ENCODE measurements at regions not wholly inside any gene's neighbourhood (a gene's known extent, or its start where the extent isn't known, plus 50 kb on each side); places are given as distances from the start of the nearest gene placed in this dataset.

- no peaks in the 10 kb centered on the region for H3K36me3 ChIP-seq (ENCODE audit: control insufficient read depth in 4 of 4, insufficient read depth in 4 of 4, low read length in 3 of 4)
- CTCF ChIA-PET, result no interaction called here
Measured at GRCh38 chr16:86211800-86212199, 298.5 kb upstream of the FOXF1 start.

DNA sequence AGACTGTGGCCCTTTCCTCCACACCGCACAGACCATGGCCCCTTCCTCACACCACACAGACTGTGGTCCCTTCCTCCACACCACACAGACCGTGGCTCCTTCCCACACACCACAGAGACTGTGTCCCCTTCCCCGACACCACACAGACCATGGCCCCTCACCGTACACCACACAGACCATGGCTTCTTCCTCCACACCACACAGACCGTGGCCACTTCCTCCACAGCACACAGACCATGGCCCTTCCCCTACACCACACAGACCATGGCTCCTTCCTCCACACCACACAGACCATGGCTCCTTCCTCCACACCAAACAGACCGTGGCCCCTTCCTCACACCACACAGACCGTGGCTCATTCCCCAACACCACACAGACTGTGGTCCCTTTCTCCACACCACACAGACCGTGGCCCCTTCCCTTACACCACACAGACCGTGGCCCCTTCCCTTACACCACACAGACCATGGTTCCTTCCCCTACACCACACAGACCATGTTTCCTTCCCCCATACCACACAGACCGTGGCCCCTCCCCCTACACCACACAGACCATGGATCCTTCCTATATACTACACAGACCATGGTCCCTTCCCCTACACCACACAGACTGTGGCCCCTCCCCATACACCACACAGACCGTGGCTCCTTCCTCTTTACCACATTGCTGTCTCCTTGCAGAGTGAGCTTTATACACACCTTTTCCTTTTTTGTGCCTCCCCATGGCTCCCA, 297.5 kb upstream of the FOXF1 start:
- peaks cover 0 to 9% (median 5%) of the 10 kb centered on the region in 4 experiments for H3K4me1 ChIP-seq (ENCODE audit: control extremely low read depth in 1 of 4, control insufficient read depth in 4 of 4, insufficient read depth in 4 of 4, low read length in 3 of 4)
- H3K27ac ChIP-seq (ENCODE audit: insufficient read depth in 1 of 2, low read depth in 1 of 2, low read length in 2 of 2, poor library complexity in 1 of 2, severe bottlenecking in 2 of 2), result no peak overlapping the region
- ChIA-PET CTCF (no interaction called here), POLR2A (no interaction called here)
- DNase-seq, result peak; percentile 17 to 66 (median 54)
- WGBS (ENCODE audit: insufficient coverage), result 21% methylated on average over 10 of the region's 11 CpGs
- H3K4me3 ChIP-seq (ENCODE audit: control insufficient read depth in 1 of 7, extremely low read depth in 1 of 7, insufficient read depth in 4 of 7, low read depth in 2 of 7, low read length in 6 of 7), result peak overlapping the region in 1 of 7 experiments; percentile 14
- no peaks in the 10 kb centered on the region for H3K36me3 ChIP-seq (ENCODE audit: control insufficient read depth in 4 of 4, insufficient read depth in 4 of 4, low read length in 3 of 4)
- peaks cover 0 to 11% (median 7%) of the 10 kb centered on the region in 5 experiments for H3K9me3 ChIP-seq (ENCODE audit: control extremely low read depth in 1 of 5, control insufficient read depth in 4 of 5, insufficient read depth in 2 of 5, low read depth in 1 of 5, low read length in 4 of 5)
- H3K27me3 ChIP-seq (replicated peaks in 2 of 5; ENCODE audit: control insufficient read depth in 4 of 5, insufficient read depth in 5 of 5, low read length in 4 of 5), result peaks cover 0 to 25% (median 0%) of the 10 kb centered on the region in 5 experiments

More at GRCh38 chr16:86211800-86212199, 298.5 kb upstream of the FOXF1 start:
- Histone ChIP-seq H3K4me3 (ENCODE audit: control insufficient read depth in 1 of 7, extremely low read depth in 1 of 7, insufficient read depth in 4 of 7, low read depth in 2 of 7, low read length in 6 of 7) (no peak overlapping the region), H3K27ac (ENCODE audit: insufficient read depth in 1 of 2, low read depth in 1 of 2, low read length in 2 of 2, poor library complexity in 1 of 2, severe bottlenecking in 2 of 2) (no peak overlapping the region), H3K27me3 (replicated peaks in 2 of 5; ENCODE audit: control insufficient read depth in 4 of 5, insufficient read depth in 5 of 5, low read length in 4 of 5) (peaks cover 0 to 29% (median 2%) of the 10 kb centered on the region in 5 experiments), H3K9me3 (ENCODE audit: control extremely low read depth in 1 of 5, control insufficient read depth in 4 of 5, insufficient read depth in 2 of 5, low read depth in 1 of 5, low read length in 4 of 5) (peaks cover 0 to 11% (median 7%) of the 10 kb centered on the region in 5 experiments), H3K4me1 (ENCODE audit: control extremely low read depth in 1 of 4, control insufficient read depth in 4 of 4, insufficient read depth in 4 of 4, low read length in 3 of 4) (peaks cover 0 to 9% (median 5%) of the 10 kb centered on the region in 4 experiments)
- DNase-seq, result no peak
- 55% methylated on average over 4 of the region's 6 CpGs for WGBS (ENCODE audit: insufficient coverage)
- POLR2A ChIA-PET, result no interaction called here

DNA sequence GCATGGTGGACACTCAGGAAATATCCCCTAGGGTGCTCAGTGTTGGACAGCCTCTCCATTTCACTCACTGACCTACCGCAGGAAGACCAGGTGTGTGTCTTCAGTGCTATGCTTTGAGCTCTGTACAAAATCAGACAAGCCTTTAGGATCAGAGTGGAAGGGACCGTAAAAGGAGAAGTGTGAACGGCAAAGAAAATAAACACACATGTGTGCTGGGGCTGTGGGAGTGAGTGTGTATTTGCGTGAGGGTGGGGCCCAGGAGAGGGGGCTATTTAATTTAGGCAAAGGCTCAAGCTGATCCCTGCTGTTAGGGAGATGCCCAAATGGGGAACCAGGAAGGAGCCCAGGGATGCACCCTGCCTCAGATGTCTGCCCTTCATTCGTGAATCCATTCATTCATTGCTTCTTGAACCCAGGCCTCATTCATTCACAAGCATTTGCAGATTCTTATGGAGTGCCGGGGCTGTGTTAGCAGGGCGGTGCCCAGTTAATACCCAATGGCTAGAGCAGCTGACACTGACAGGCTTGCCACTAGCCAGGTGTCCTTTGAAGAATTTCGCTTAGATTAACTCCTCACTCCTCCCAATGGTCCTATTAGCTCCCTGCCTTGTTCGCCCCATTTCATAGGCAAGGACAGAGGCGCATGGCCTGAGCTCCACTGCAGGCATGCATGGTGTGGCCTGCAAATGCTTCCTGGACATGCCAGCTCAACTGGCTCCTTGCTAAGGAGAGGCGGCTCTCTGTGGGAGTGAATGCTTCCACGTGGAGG, 296.7 kb upstream of the FOXF1 start:
- H3K27ac ChIP-seq (ENCODE audit: insufficient read depth in 1 of 2, low read depth in 1 of 2, low read length in 2 of 2, poor library complexity in 1 of 2, severe bottlenecking in 2 of 2), result no peak overlapping the region
- 59% methylated on average over 10 of the region's 12 CpGs for WGBS (ENCODE audit: insufficient coverage)
- peaks cover 0 to 11% (median 7%) of the 10 kb centered on the region in 5 experiments for H3K9me3 ChIP-seq (ENCODE audit: control extremely low read depth in 1 of 5, control insufficient read depth in 4 of 5, insufficient read depth in 2 of 5, low read depth in 1 of 5, low read length in 4 of 5)
- no peak overlapping the region for H3K4me3 ChIP-seq (ENCODE audit: control insufficient read depth in 1 of 7, extremely low read depth in 1 of 7, insufficient read depth in 4 of 7, low read depth in 2 of 7, low read length in 6 of 7)
- no peaks in the 10 kb centered on the region for H3K36me3 ChIP-seq (ENCODE audit: control insufficient read depth in 4 of 4, insufficient read depth in 4 of 4, low read length in 3 of 4)
- peaks cover 0 to 9% (median 5%) of the 10 kb centered on the region in 4 experiments for H3K4me1 ChIP-seq (ENCODE audit: control extremely low read depth in 1 of 4, control insufficient read depth in 4 of 4, insufficient read depth in 4 of 4, low read length in 3 of 4)
- H3K27me3 ChIP-seq (replicated peaks in 2 of 5; ENCODE audit: control insufficient read depth in 4 of 5, insufficient read depth in 5 of 5, low read length in 4 of 5), result peaks cover 0 to 29% (median 0%) of the 10 kb centered on the region in 5 experiments
- CTCF ChIA-PET, result no interaction called here
- DNase-seq, result no peak
- POLR2A ChIA-PET, result no interaction called here

- peaks cover 0 to 35% (median 0%) of the 10 kb centered on the region in 5 experiments for H3K27me3 ChIP-seq (replicated peaks in 2 of 5; ENCODE audit: control insufficient read depth in 4 of 5, insufficient read depth in 5 of 5, low read length in 4 of 5)
- CTCF ChIA-PET, result no interaction called here
- H3K4me3 ChIP-seq (ENCODE audit: control insufficient read depth in 1 of 7, extremely low read depth in 1 of 7, insufficient read depth in 4 of 7, low read depth in 2 of 7, low read length in 6 of 7), result no peak overlapping the region
- 71% methylated on average over 14 of the region's 14 CpGs for WGBS (ENCODE audit: insufficient coverage)
- H3K27ac ChIP-seq (ENCODE audit: insufficient read depth in 1 of 2, low read depth in 1 of 2, low read length in 2 of 2, poor library complexity in 1 of 2, severe bottlenecking in 2 of 2), result no peak overlapping the region
- H3K36me3 ChIP-seq (ENCODE audit: control insufficient read depth in 4 of 4, insufficient read depth in 4 of 4, low read length in 3 of 4), result no peaks in the 10 kb centered on the region
- POLR2A ChIA-PET, result no interaction called here
- no peak for DNase-seq
- peaks cover 0 to 9% (median 5%) of the 10 kb centered on the region in 4 experiments for H3K4me1 ChIP-seq (ENCODE audit: control extremely low read depth in 1 of 4, control insufficient read depth in 4 of 4, insufficient read depth in 4 of 4, low read length in 3 of 4)
- H3K9me3 ChIP-seq (ENCODE audit: control extremely low read depth in 1 of 5, control insufficient read depth in 4 of 5, insufficient read depth in 2 of 5, low read depth in 1 of 5, low read length in 4 of 5), result peaks cover 0 to 11% (median 7%) of the 10 kb centered on the region in 5 experiments
Measured at GRCh38 chr16:86214326-86215232, 295.7 kb upstream of the FOXF1 start.

GRCh38 chr16:86215233-86215978, 294.9 kb upstream of the FOXF1 start:
- H3K4me1 ChIP-seq (ENCODE audit: control extremely low read depth in 1 of 4, control insufficient read depth in 4 of 4, insufficient read depth in 4 of 4, low read length in 3 of 4), result peaks cover 0 to 9% (median 5%) of the 10 kb centered on the region in 4 experiments
- H3K27ac ChIP-seq (ENCODE audit: insufficient read depth in 1 of 2, low read depth in 1 of 2, low read length in 2 of 2, poor library complexity in 1 of 2, severe bottlenecking in 2 of 2), result no peak overlapping the region
- peaks cover 0 to 38% (median 3%) of the 10 kb centered on the region in 5 experiments for H3K27me3 ChIP-seq (replicated peaks in 2 of 5; ENCODE audit: control insufficient read depth in 4 of 5, insufficient read depth in 5 of 5, low read length in 4 of 5)
- DNase-seq, result no peak
- WGBS (ENCODE audit: insufficient coverage), result 87% methylated on average over 13 of the region's 13 CpGs
- H3K4me3 ChIP-seq (ENCODE audit: control insufficient read depth in 1 of 7, extremely low read depth in 1 of 7, insufficient read depth in 4 of 7, low read depth in 2 of 7, low read length in 6 of 7), result no peak overlapping the region
- CTCF ChIA-PET, result no interaction called here
- H3K36me3 ChIP-seq (ENCODE audit: control insufficient read depth in 4 of 4, insufficient read depth in 4 of 4, low read length in 3 of 4), result no peaks in the 10 kb centered on the region
- peaks cover 0 to 11% (median 7%) of the 10 kb centered on the region in 5 experiments for H3K9me3 ChIP-seq (ENCODE audit: control extremely low read depth in 1 of 5, control insufficient read depth in 4 of 5, insufficient read depth in 2 of 5, low read depth in 1 of 5, low read length in 4 of 5)
- POLR2A ChIA-PET, result no interaction called here

GRCh38 chr16:86215979-86216585, 294.2 kb upstream of the FOXF1 start:
- no peak for DNase-seq
- CTCF ChIA-PET, result no interaction called here
- peaks cover 0 to 40% (median 3%) of the 10 kb centered on the region in 5 experiments for H3K27me3 ChIP-seq (replicated peaks in 2 of 5; ENCODE audit: control insufficient read depth in 4 of 5, insufficient read depth in 5 of 5, low read length in 4 of 5)
- POLR2A ChIA-PET, result no interaction called here
- peaks cover 0 to 9% (median 5%) of the 10 kb centered on the region in 4 experiments for H3K4me1 ChIP-seq (ENCODE audit: control extremely low read depth in 1 of 4, control insufficient read depth in 4 of 4, insufficient read depth in 4 of 4, low read length in 3 of 4)
- WGBS (ENCODE audit: insufficient coverage), result 80% methylated on average over 9 of the region's 9 CpGs
- H3K36me3 ChIP-seq (ENCODE audit: control insufficient read depth in 4 of 4, insufficient read depth in 4 of 4, low read length in 3 of 4), result no peaks in the 10 kb centered on the region
- no peak overlapping the region for H3K27ac ChIP-seq (ENCODE audit: insufficient read depth in 1 of 2, low read depth in 1 of 2, low read length in 2 of 2, poor library complexity in 1 of 2, severe bottlenecking in 2 of 2)
- peaks cover 0 to 11% (median 7%) of the 10 kb centered on the region in 5 experiments for H3K9me3 ChIP-seq (ENCODE audit: control extremely low read depth in 1 of 5, control insufficient read depth in 4 of 5, insufficient read depth in 2 of 5, low read depth in 1 of 5, low read length in 4 of 5)
- H3K4me3 ChIP-seq (ENCODE audit: control insufficient read depth in 1 of 7, extremely low read depth in 1 of 7, insufficient read depth in 4 of 7, low read depth in 2 of 7, low read length in 6 of 7), result no peak overlapping the region
